ENCODE measurements at regions not wholly inside any gene's neighbourhood (a gene's known extent, or its start where the extent isn't known, plus 50 kb on each side); places are given as distances from the start of the nearest gene placed in this dataset.
"Not testable (repeated sequence)": the region's sequence is repeated elsewhere in the genome, so short reads cannot be mapped to it uniquely, and the experiment has no call there.

- DNase-seq, result no peak
- intact Hi-C loops (cut with DNase I), result no loop called here
- no peak overlapping the region for H3K27ac ChIP-seq
- no peak for TF ChIP-seq CTCF (IDR thresholded peaks at IDR 0.05)
- TF ChIP-seq POLR2A (IDR thresholded peaks at IDR 0.05), result no peak
- H3K27me3 ChIP-seq, result no peaks in the 10 kb centered on the region
- H3K36me3 ChIP-seq, result no peaks in the 10 kb centered on the region
- no peaks in the 10 kb centered on the region for H3K9me3 ChIP-seq
- no peak overlapping the region for H3K4me3 ChIP-seq (replicated peaks in 1 of 3)
- H3K4me1 ChIP-seq, result no peaks in the 10 kb centered on the region
- WGBS, 2 donors, result 88 to 97% methylated on average over 1 of the region's 1 CpG
Observed at GRCh38 chr13:90483906-90484305, 863.6 kb upstream of the MIR17HG start.

- Histone ChIP-seq H3K9me3 (no peaks in the 10 kb centered on the region), H3K36me3 (no peaks in the 10 kb centered on the region), H3K27me3 (no peaks in the 10 kb centered on the region), H3K27ac (no peak overlapping the region), H3K4me3 (replicated peaks in 1 of 3) (no peak overlapping the region), H3K4me1 (no peaks in the 10 kb centered on the region)
- TF ChIP-seq CTCF (IDR thresholded peaks at IDR 0.05) (no peak), POLR2A (IDR thresholded peaks at IDR 0.05) (no peak)
- no peak for DNase-seq
- intact Hi-C loops (cut with DNase I), result no loop called here
Observed at GRCh38 chr13:90485436-90485835, 862.1 kb upstream of the MIR17HG start.

- H3K27ac ChIP-seq, result no peak overlapping the region
- H3K36me3 ChIP-seq, result no peaks in the 10 kb centered on the region
- no peaks in the 10 kb centered on the region for H3K4me1 ChIP-seq
- H3K27me3 ChIP-seq, result no peaks in the 10 kb centered on the region
- 86 to 88% methylated on average over 2 of the region's 2 CpGs for WGBS, 2 donors
- intact Hi-C loops (cut with DNase I), result no loop called here
- H3K4me3 ChIP-seq (replicated peaks in 1 of 3), result no peak overlapping the region
- no peak for DNase-seq
- no peaks in the 10 kb centered on the region for H3K9me3 ChIP-seq
- TF ChIP-seq CTCF (IDR thresholded peaks at IDR 0.05) (no peak), POLR2A (IDR thresholded peaks at IDR 0.05) (no peak)
Observed at GRCh38 chr13:90492872-90493271, 854.6 kb upstream of the MIR17HG start.

- WGBS, 2 donors, result 71 to 79% methylated on average over 2 of the region's 2 CpGs
- Histone ChIP-seq H3K36me3 (no peaks in the 10 kb centered on the region), H3K27ac (no peak overlapping the region), H3K9me3 (no peaks in the 10 kb centered on the region), H3K4me3 (replicated peaks in 1 of 3) (no peak overlapping the region), H3K27me3 (no peaks in the 10 kb centered on the region), H3K4me1 (no peaks in the 10 kb centered on the region)
- intact Hi-C loops (cut with DNase I), result no loop called here
- DNase-seq, result no peak
- no peak for TF ChIP-seq CTCF (IDR thresholded peaks at IDR 0.05)
Observed at GRCh38 chr13:90493667-90494066, 853.8 kb upstream of the MIR17HG start.

GRCh38 chr13:90494849-90495248 is 852.6 kb upstream of the MIR17HG start:
- WGBS, 2 donors, result 100% methylated on average over 2 of the region's 27 CpGs
- DNase-seq; H3K27me3 ChIP-seq; H3K4me1 ChIP-seq; H3K4me3 ChIP-seq (replicated peaks in 1 of 3); H3K9me3 ChIP-seq; H3K27ac ChIP-seq; H3K36me3 ChIP-seq; intact Hi-C loops (cut with DNase I): not testable (repeated sequence)

- no peaks in the 10 kb centered on the region for H3K36me3 ChIP-seq
- no peaks in the 10 kb centered on the region for H3K9me3 ChIP-seq
- WGBS, 2 donors, result 88% methylated on average over 1 of the region's 1 CpG
- H3K27ac ChIP-seq, result no peak overlapping the region
- no peaks in the 10 kb centered on the region for H3K4me1 ChIP-seq
- intact Hi-C loops (cut with DNase I), result no loop called here
- DNase-seq, result no peak
- H3K4me3 ChIP-seq (replicated peaks in 1 of 3), result no peak overlapping the region
- TF ChIP-seq CTCF (IDR thresholded peaks at IDR 0.05) (no peak), POLR2A (IDR thresholded peaks at IDR 0.05) (no peak)
- no peaks in the 10 kb centered on the region for H3K27me3 ChIP-seq
Observed at GRCh38 chr13:90498096-90498495, 849.4 kb upstream of the MIR17HG start.

All from thyroid gland (tissue), 4 donors.